Right atrium auricular region (tissue), 2 donors: ENCODE measurements at regions not wholly inside any gene's neighbourhood (a gene's known extent, or its start where the extent isn't known, plus 50 kb on each side); places are given as distances from the start of the nearest gene placed in this dataset.
A peak's percentile ranks its signal among the peaks of the same experiment; 100 is the strongest.

ENCODE experiments used
- DNase-seq: peaks from one replicate; pipeline ENCODE4 v3.0.0-alpha.2; 2019; ENCODE audit warnings: low spot score
- H3K27ac ChIP-seq, 2 donors: fragments of 200-600 bp; sonication (generic); 1 replicate in 1 of 2; 2 replicates in 1 of 2; pipeline ENCODE4 v1.5.1; 2016 to 2019
- H3K27me3 ChIP-seq, 2 donors: fragments of 200-600 bp; sonication (generic); one replicate each; pipeline versions ENCODE4 v1.5.1 to v1.6.0; 2017 to 2019
- H3K36me3 ChIP-seq: fragments of 200-600 bp; sonication (generic); one replicate; pipeline ENCODE4 v1.5.1; 2016
- H3K4me1 ChIP-seq, 2 donors: fragments of 200-600 bp; sonication (generic); one replicate each; pipeline versions ENCODE4 v1.5.1 to v1.6.0; 2017 to 2019
- H3K4me3 ChIP-seq, 2 donors: fragments of 200-600 bp; sonication (generic); 1 replicate in 1 of 2; 2 replicates in 1 of 2; pipeline ENCODE4 v1.5.1; 2017 to 2019; ENCODE audit warnings: mild to moderate bottlenecking in 1 of 2, moderate library complexity in 1 of 2
- H3K9me3 ChIP-seq, 2 donors: fragments of 200-600 bp; sonication (generic); one replicate each; pipeline ENCODE4 v1.5.1; 2019
- CTCF ChIP-seq, 2 donors: fragments of 200-600 bp; sonication (generic); IDR thresholded peaks; one replicate each; pipeline ENCODE4 v1.5.1; 2019; ENCODE audit warnings: antibody characterized with exemption in 2 of 2

- TF ChIP-seq CTCF (IDR thresholded peaks at IDR 0.05), result no peak
- Histone ChIP-seq H3K27ac (no peak overlapping the region), H3K9me3 (no peaks in the 10 kb centered on the region), H3K27me3 (no peaks in the 10 kb centered on the region), H3K36me3 (no peaks in the 10 kb centered on the region), H3K4me3 (no peak overlapping the region), H3K4me1 (no peaks in the 10 kb centered on the region)
- no peak for DNase-seq
Measured at GRCh38 chr2:22011048-22011447, 887.3 kb downstream of the TDRD15 start.

GRCh38 chr2:22020091-22020742, 896.4 kb downstream of the TDRD15 start:
- H3K27ac ChIP-seq, result no peak overlapping the region
- DNase-seq, result no peak
- no peak for TF ChIP-seq CTCF (IDR thresholded peaks at IDR 0.05)

GRCh38 chr2:22027345-22028005, 903.7 kb downstream of the TDRD15 start:
- DNase-seq, result no peak
- Histone ChIP-seq H3K36me3 (no peaks in the 10 kb centered on the region), H3K4me1 (no peaks in the 10 kb centered on the region), H3K27ac (no peak overlapping the region), H3K4me3 (no peak overlapping the region), H3K9me3 (no peaks in the 10 kb centered on the region), H3K27me3 (no peaks in the 10 kb centered on the region)
- TF ChIP-seq CTCF (IDR thresholded peaks at IDR 0.05), result no peak

More at GRCh38 chr2:22020091-22020742, 896.4 kb downstream of the TDRD15 start:
- Histone ChIP-seq H3K9me3 (no peaks in the 10 kb centered on the region), H3K4me3 (no peak overlapping the region), H3K4me1 (no peaks in the 10 kb centered on the region), H3K36me3 (no peaks in the 10 kb centered on the region), H3K27me3 (no peaks in the 10 kb centered on the region)

- no peak for TF ChIP-seq CTCF (IDR thresholded peaks at IDR 0.05)
- peaks cover 0 to 5% of the 10 kb centered on the region in 2 donors for H3K9me3 ChIP-seq
- no peak for DNase-seq
- H3K27ac ChIP-seq, result no peak overlapping the region
- no peaks in the 10 kb centered on the region for H3K36me3 ChIP-seq
- H3K27me3 ChIP-seq, result no peaks in the 10 kb centered on the region
- H3K4me1 ChIP-seq, result peaks cover 0 to 14% of the 10 kb centered on the region in 2 donors
- H3K4me3 ChIP-seq, result no peak overlapping the region
Measured at GRCh38 chr2:22035361-22035830, 911.6 kb downstream of the TDRD15 start.

GRCh38 chr2:22037274-22037673, 913.5 kb downstream of the TDRD15 start:
- Histone ChIP-seq H3K27me3 (no peaks in the 10 kb centered on the region), H3K9me3 (peaks cover 0 to 5% of the 10 kb centered on the region in 2 donors), H3K4me3 (no peak overlapping the region), H3K27ac (peak overlapping the region in 1 of 2 donors; percentile 21), H3K36me3 (no peaks in the 10 kb centered on the region), H3K4me1 (peaks cover 0 to 14% of the 10 kb centered on the region in 2 donors)
- no peak for DNase-seq
- no peak for TF ChIP-seq CTCF (IDR thresholded peaks at IDR 0.05)
